SJSA1 (cell line): ENCODE measurements at regions not wholly inside any gene's neighbourhood (a gene's known extent, or its start where the extent isn't known, plus 50 kb on each side); places are given as distances from the start of the nearest gene placed in this dataset.
"Not testable (repeated sequence)": the region's sequence is repeated elsewhere in the genome, so short reads cannot be mapped to it uniquely, and the experiment has no call there.

ENCODE experiments used
- DNase-seq, 2 experiments: peaks; one replicate each; pipeline ENCODE4 v3.0.0-alpha.2; 2015 to 2020; ENCODE audit warnings: low spot score in 2 of 2, low read depth in 1 of 2
- H3K27ac ChIP-seq: fragments of 250-450 bp; sonication (Bioruptor Pico); 2 replicates; pipeline ENCODE4 v1.5.1; 2020; ENCODE audit warnings: mild to moderate bottlenecking, moderate library complexity
- H3K27me3 ChIP-seq: fragments of 250-450 bp; sonication (Bioruptor Pico); replicated peaks from 2 replicates; pipeline ENCODE4 v1.5.1; 2020; ENCODE audit warnings: mild to moderate bottlenecking, moderate library complexity
- H3K36me3 ChIP-seq: fragments of 250-450 bp; sonication (Bioruptor Pico); 2 replicates; pipeline ENCODE4 v1.5.1; 2020; ENCODE audit warnings: mild to moderate bottlenecking
- H3K4me1 ChIP-seq: fragments of 250-450 bp; sonication (Bioruptor Pico); replicated peaks from 2 replicates; pipeline ENCODE4 v1.6.1; 2021; ENCODE audit warnings: mild to moderate bottlenecking
- H3K4me3 ChIP-seq: fragments of 250-450 bp; sonication (Bioruptor Pico); 2 replicates; pipeline ENCODE4 v1.5.1; 2020; ENCODE audit warnings: mild to moderate bottlenecking
- H3K9me3 ChIP-seq: fragments of 250-450 bp; sonication (Bioruptor Pico); replicated peaks from 2 replicates; pipeline ENCODE4 v1.5.1; 2020; ENCODE audit warnings: mild to moderate bottlenecking

DNA sequence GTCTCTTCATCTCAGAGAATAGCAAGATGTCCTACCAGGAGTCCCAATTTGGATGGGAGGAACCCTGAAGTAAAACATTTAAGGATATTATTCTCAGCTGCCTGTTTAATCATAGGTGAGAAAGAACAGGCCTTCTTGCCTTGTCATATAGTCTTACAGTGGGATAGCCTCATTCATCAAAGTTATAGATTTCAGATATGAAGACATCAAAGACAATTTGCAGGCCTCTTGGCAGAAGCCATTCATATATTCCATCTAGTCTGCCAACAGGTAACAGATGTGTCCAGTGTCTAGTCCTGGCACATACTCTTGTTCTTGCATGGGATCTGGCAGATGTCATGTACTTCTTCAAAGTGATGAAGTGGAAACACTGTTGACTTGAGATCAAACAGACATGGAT lies 601.3 kb upstream of the GHITM start:
- Histone ChIP-seq H3K27ac (no peak overlapping the region), H3K27me3 (no peaks in the 10 kb centered on the region)
- DNase-seq: no peak

DNA sequence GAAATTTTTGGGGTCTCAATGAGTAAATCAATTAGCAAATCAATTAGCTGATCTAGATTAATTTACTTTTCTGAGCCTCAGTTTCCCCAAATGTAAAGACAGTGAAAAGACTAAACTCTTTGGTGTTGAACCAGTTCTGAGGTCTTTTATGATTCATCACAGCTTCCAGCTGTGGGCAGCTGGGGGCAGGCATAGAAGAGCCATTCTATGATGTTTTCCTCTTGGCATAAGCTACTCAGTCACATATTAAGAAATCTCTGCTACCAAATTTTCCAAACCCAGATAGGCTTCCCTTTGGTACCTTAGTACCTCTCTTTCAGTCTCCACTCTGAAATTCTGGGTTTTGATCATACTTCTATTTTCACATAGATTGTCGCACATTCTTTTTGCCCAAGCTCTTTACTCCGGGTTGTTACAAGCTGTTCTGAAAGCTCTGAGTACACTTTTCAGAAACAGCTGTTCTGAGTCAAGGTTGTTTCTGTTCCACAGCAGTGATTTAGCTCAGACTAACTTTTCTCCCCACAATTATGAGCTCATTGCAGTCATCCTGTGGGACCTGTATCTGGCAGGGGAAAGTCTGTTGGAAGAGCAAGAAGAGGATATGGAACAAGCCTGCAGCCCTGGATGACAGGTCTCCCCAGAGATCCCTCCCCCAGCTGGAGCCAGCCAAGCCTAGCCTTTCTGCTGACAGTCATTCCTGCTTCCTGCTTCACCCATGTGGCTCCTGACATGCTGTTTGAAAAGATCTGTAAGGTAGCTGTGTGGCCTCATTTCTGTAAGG lies 599.6 kb upstream of the GHITM start:
- Histone ChIP-seq H3K4me3 (no peak overlapping the region), H3K27me3 (no peaks in the 10 kb centered on the region), H3K9me3 (no peaks in the 10 kb centered on the region; the same call in 1 of the 2 replicates), H3K27ac (no peak overlapping the region), H3K4me1 (no peaks in the 10 kb centered on the region), H3K36me3 (no peaks in the 10 kb centered on the region)
- no peak for DNase-seq

More for the DNA sequence above, 601.3 kb upstream of the GHITM start:
- Histone ChIP-seq H3K9me3 (no peaks in the 10 kb centered on the region; the same call in 1 of the 2 replicates), H3K36me3 (no peaks in the 10 kb centered on the region), H3K4me3 (no peak overlapping the region), H3K4me1 (no peaks in the 10 kb centered on the region)

- no peaks in the 10 kb centered on the region for H3K36me3 ChIP-seq
- DNase-seq: no peak
- no peaks in the 10 kb centered on the region for H3K27me3 ChIP-seq
- no peaks in the 10 kb centered on the region; the same call in 1 of the 2 replicates for H3K9me3 ChIP-seq
- no peak overlapping the region for H3K4me3 ChIP-seq
- no peak overlapping the region for H3K27ac ChIP-seq
- H3K4me1 ChIP-seq: no peaks in the 10 kb centered on the region
These were observed 598.3 kb upstream of the GHITM start for GRCh38 chr10:83541046-83541445.

DNA sequence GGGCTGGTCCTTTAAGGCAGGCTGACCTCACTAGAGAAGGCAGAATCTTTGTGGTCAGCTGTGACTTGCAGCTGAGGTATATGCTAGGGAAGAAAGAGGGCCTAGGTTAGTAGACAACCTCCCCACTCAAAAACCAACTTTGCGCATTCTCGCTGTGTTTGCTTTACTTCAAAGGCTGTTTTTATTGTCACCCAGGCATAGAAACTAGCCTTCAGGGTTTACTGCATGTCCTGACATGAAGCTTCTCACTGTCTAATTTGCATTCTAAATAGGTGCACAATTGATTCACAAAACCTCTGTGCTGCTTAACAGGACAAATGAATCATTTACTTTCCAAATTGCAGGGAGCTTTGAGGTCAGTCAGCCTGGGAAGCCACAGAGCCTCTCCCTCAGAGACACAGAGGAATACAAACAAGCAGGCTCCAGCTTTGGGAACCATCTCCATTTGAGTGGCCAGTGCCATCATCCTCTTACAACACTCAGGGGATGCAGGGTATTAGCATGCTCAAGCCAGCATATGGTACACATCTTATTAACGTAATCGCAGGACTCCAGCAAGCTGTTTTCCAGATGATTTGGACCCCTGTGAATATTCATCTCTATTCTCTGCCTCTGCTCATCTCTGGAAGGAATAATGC lies 596.4 kb upstream of the GHITM start:
- Histone ChIP-seq H3K27me3 (no peaks in the 10 kb centered on the region), H3K27ac (no peak overlapping the region), H3K4me1 (no peaks in the 10 kb centered on the region), H3K4me3 (no peak overlapping the region), H3K9me3 (no peaks in the 10 kb centered on the region; the same call in 1 of the 2 replicates), H3K36me3 (no peaks in the 10 kb centered on the region)
- no peak for DNase-seq

DNA sequence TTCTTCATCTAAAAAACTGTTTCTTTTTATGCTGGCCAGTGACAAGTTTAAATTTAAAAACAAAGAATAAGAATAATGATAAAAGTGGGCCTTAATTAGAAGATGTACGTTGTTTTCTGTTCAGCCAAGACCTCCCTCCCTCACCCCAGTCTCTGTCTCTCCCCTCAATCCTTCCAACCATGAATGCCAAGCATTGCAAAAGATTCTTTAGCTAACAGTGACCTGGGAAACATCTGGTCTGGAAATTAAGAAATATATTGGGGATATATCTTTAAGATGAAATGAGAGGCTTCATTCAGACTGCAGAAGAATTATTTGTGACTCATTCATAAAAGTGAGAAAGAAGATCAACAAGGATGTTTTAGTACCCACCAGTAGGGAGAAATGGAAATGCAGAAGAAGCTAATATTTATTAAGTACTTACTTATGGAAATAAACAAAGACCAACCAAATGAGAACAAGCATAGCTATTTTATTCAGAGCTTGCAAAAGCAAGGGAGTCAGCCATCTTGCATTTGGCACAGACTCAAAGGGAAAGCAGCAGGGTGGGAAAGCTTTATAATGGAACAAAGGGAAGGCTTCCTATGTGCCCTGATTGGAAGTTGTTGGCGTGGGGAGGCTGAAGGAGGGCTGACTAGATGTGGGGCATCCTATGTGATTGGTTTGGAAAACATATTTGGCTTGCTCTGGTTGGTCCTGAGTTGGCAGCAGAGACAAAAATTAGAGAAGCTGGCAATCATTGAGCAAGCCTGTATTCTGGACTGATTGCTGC lies 595.4 kb upstream of the GHITM start:
- H3K4me1 ChIP-seq: no peaks in the 10 kb centered on the region

GRCh38 chr10:83545901-83546391 lies 593.4 kb upstream of the GHITM start:
- no peak overlapping the region for H3K27ac ChIP-seq
- no peaks in the 10 kb centered on the region for H3K9me3 ChIP-seq
- DNase-seq: no peak
- no peak overlapping the region for H3K4me3 ChIP-seq
- no peaks in the 10 kb centered on the region for H3K36me3 ChIP-seq
- no peaks in the 10 kb centered on the region for H3K4me1 ChIP-seq
- no peaks in the 10 kb centered on the region for H3K27me3 ChIP-seq

More for the DNA sequence above, 595.4 kb upstream of the GHITM start:
- Histone ChIP-seq H3K27ac (no peak overlapping the region), H3K27me3 (no peaks in the 10 kb centered on the region), H3K36me3 (no peaks in the 10 kb centered on the region), H3K4me3 (no peak overlapping the region), H3K9me3 (no peaks in the 10 kb centered on the region)
- DNase-seq: no peak

- not testable (repeated sequence) for H3K27me3 ChIP-seq, H3K27ac ChIP-seq, H3K4me3 ChIP-seq, DNase-seq, H3K4me1 ChIP-seq, H3K9me3 ChIP-seq, H3K36me3 ChIP-seq
These were observed 588.1 kb upstream of the GHITM start for GRCh38 chr10:83551190-83551589.

- DNase-seq: no peak
- Histone ChIP-seq H3K4me1 (no peaks in the 10 kb centered on the region), H3K27ac (no peak overlapping the region), H3K4me3 (no peak overlapping the region), H3K36me3 (no peaks in the 10 kb centered on the region), H3K9me3 (no peaks in the 10 kb centered on the region; the same call in 1 of the 2 replicates), H3K27me3 (no peaks in the 10 kb centered on the region)
These were observed 585.9 kb upstream of the GHITM start for GRCh38 chr10:83553366-83553765.

- Histone ChIP-seq H3K4me3 (no peak overlapping the region), H3K36me3 (no peaks in the 10 kb centered on the region), H3K9me3 (no peaks in the 10 kb centered on the region; the same call in 1 of the 2 replicates), H3K4me1 (no peaks in the 10 kb centered on the region), H3K27ac (no peak overlapping the region), H3K27me3 (no peaks in the 10 kb centered on the region)
- DNase-seq: no peak
These were observed 584.0 kb upstream of the GHITM start for GRCh38 chr10:83555264-83555663.

GRCh38 chr10:83562381-83562780 lies 576.9 kb upstream of the GHITM start:
- H3K36me3 ChIP-seq: no peaks in the 10 kb centered on the region
- H3K9me3 ChIP-seq: no peaks in the 10 kb centered on the region
- no peak for DNase-seq
- no peak overlapping the region for H3K27ac ChIP-seq
- H3K4me1 ChIP-seq: no peaks in the 10 kb centered on the region
- no peak overlapping the region for H3K4me3 ChIP-seq
- no peaks in the 10 kb centered on the region for H3K27me3 ChIP-seq

- Histone ChIP-seq H3K9me3 (no peaks in the 10 kb centered on the region), H3K27ac (no peak overlapping the region), H3K4me3 (no peak overlapping the region), H3K4me1 (no peaks in the 10 kb centered on the region), H3K36me3 (no peaks in the 10 kb centered on the region), H3K27me3 (no peaks in the 10 kb centered on the region)
- DNase-seq: no peak
These were observed 574.3 kb upstream of the GHITM start for GRCh38 chr10:83564889-83565588.

GRCh38 chr10:83572036-83572435 lies 567.3 kb upstream of the GHITM start:
- H3K27me3 ChIP-seq: no peaks in the 10 kb centered on the region
- no peak overlapping the region for H3K4me3 ChIP-seq
- H3K9me3 ChIP-seq: no peaks in the 10 kb centered on the region
- DNase-seq: no peak
- no peak overlapping the region for H3K27ac ChIP-seq
- H3K36me3 ChIP-seq: no peaks in the 10 kb centered on the region
- H3K4me1 ChIP-seq: no peaks in the 10 kb centered on the region

GRCh38 chr10:83574770-83575169 lies 564.5 kb upstream of the GHITM start:
- no peak overlapping the region for H3K4me3 ChIP-seq
- no peaks in the 10 kb centered on the region for H3K9me3 ChIP-seq
- no peak for DNase-seq
- no peaks in the 10 kb centered on the region for H3K4me1 ChIP-seq
- no peaks in the 10 kb centered on the region for H3K27me3 ChIP-seq
- H3K36me3 ChIP-seq: no peaks in the 10 kb centered on the region
- H3K27ac ChIP-seq: no peak overlapping the region
